LNCAP (cell line): ENCODE measurements at regions not wholly inside any gene's neighbourhood (a gene's known extent, or its start where the extent isn't known, plus 50 kb on each side); places are given as distances from the start of the nearest gene placed in this dataset.

ENCODE experiments used
- CTCF ChIP-seq: fragments of 450-650 bp; IDR thresholded peaks from 2 replicates; pipeline ENCODE4 v1.5.1; 2017; ENCODE audit warnings: mild to moderate bottlenecking

GRCh38 chr15:53209396-53210042, 419.4 kb upstream of the ONECUT1 start:
- TF ChIP-seq CTCF = no peak

GRCh38 chr15:53208751-53209150, 418.6 kb upstream of the ONECUT1 start:
- TF ChIP-seq CTCF = no peak

- no peak for TF ChIP-seq CTCF
Observed at GRCh38 chr15:53203454-53203853, 413.3 kb upstream of the ONECUT1 start.

DNA sequence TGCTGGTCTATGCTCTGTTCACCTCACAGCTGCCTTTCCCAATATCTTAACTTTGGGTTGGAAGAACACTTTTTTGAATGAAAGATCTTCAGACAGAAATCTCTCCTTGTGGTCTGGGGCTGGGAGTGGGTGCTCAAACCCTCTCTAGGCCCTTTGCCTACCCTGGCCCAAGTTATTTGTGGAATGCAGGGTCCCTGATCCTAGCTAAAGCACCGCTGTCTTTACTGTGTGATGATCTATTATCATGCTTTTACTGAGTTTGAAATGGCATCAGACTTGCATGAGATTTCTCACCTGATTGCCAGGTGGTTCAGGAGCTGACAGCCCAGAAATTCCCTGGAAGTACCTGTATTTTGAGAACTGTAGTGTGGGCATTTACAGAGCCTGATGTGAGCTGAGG, 412.7 kb upstream of the ONECUT1 start:
- no peak for TF ChIP-seq CTCF

DNA sequence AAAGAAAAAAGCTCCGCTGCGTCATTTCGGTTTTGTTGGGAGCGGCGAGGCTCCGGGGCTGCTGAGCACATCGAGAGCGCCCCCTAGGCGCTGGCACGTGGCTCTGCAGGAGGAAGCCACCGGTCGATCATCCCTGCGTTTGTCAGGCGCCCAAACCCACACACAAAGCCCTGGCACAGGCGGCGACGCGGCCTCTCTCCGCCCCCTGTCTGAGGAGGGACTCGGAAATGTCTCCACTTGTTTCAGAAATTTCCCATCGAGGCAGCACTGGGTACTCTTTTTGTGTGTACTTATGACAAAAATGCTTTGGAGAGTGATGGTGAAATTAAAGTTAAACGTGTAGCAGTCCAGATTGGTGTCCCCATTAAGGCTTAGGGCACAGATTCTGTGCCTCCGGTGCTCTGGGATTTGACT, 407.3 kb upstream of the ONECUT1 start:
- peak; percentile 95 for TF ChIP-seq CTCF

- no peak for TF ChIP-seq CTCF
Observed at GRCh38 chr15:53196788-53197187, 406.7 kb upstream of the ONECUT1 start.

DNA sequence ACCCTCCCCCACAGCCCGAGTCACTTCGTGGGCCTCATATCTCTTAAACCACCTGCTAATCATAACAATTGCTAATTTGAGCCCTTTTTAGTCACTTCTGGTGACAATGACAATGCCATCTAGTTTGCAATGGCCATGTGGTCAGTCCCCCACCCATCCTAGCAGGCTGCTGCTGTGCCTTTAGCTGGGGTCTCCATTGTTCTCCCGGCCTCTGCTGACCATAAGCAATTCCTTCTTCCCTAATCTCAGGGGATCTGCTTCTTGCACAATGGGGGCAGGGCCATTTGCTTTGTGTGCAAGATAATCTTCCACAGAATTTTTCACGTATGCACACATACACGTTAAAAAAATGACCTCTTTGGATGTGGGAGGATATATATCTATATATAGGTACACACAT, 406.1 kb upstream of the ONECUT1 start:
- no peak for TF ChIP-seq CTCF

- TF ChIP-seq CTCF = no peak
Observed at GRCh38 chr15:53193149-53193548, 403.0 kb upstream of the ONECUT1 start.
